Lower leg skin (tissue), 3 donors: ENCODE measurements at regions not wholly inside any gene's neighbourhood (a gene's known extent, or its start where the extent isn't known, plus 50 kb on each side); places are given as distances from the start of the nearest gene placed in this dataset.

Experiments used
- POLR2A ChIP-seq, 2 donors: fragments of 450-650 bp; IDR thresholded peaks; one replicate each; pipeline ENCODE4 v1.6.1; 2016 to 2017; ENCODE audit warnings: antibody characterized with exemption in 2 of 2, mild to moderate bottlenecking in 1 of 2, moderate library complexity in 1 of 2
- TF ChIP-seq, protein P1 (sequence below), 3 donors: fragments of 450-650 bp; IDR thresholded peaks; one replicate each; pipeline ENCODE4 v1.5.1; 2016; ENCODE audit warnings: antibody characterized with exemption in 3 of 3, mild to moderate bottlenecking in 3 of 3, moderate library complexity in 2 of 3

DNA sequence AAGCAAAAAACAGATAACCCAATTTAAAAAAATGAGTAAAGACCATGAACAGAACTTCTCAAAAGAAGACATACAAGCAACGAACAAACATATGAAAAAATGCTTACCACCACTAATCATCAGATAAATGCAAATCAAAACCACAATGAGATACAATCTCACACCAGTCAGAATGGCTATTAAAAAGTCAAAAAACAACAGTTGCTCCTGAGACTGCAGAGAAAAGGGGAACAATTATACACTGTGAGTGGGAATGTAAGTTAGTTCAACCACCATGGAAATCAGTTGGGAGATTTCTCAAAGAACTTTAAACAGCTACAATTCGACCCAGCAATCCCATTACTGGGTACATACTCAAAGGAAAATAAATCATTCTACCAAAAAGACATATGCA, 131.6 kb downstream of the PTGER3 start:
- TF ChIP-seq, protein P1, sequence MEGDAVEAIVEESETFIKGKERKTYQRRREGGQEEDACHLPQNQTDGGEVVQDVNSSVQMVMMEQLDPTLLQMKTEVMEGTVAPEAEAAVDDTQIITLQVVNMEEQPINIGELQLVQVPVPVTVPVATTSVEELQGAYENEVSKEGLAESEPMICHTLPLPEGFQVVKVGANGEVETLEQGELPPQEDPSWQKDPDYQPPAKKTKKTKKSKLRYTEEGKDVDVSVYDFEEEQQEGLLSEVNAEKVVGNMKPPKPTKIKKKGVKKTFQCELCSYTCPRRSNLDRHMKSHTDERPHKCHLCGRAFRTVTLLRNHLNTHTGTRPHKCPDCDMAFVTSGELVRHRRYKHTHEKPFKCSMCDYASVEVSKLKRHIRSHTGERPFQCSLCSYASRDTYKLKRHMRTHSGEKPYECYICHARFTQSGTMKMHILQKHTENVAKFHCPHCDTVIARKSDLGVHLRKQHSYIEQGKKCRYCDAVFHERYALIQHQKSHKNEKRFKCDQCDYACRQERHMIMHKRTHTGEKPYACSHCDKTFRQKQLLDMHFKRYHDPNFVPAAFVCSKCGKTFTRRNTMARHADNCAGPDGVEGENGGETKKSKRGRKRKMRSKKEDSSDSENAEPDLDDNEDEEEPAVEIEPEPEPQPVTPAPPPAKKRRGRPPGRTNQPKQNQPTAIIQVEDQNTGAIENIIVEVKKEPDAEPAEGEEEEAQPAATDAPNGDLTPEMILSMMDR (IDR thresholded peaks at IDR 0.05), result no peak
- TF ChIP-seq POLR2A (IDR thresholded peaks at IDR 0.05), result no peak
